Neural progenitor cell (in vitro differentiated cells): ENCODE measurements at regions not wholly inside any gene's neighbourhood (a gene's known extent, or its start where the extent isn't known, plus 50 kb on each side); places are given as distances from the start of the nearest gene placed in this dataset.

Experiments
- DNase-seq: peaks from one replicate; pipeline ENCODE4 v3.0.0-alpha.2; 2016; ENCODE audit warnings: low spot score
- H2AFZ ChIP-seq: fragments of 200-600 bp; sonication (generic); replicated peaks from 2 replicates; pipeline ENCODE4 v1.6.1; 2016; ENCODE audit warnings: antibody characterized with exemption
- H3F3A ChIP-seq: fragments of 200-600 bp; sonication (generic); 2 replicates; pipeline ENCODE4 v1.6.1; 2016; ENCODE audit warnings: antibody characterized with exemption, low read depth
- H3K27ac ChIP-seq: fragments of 200-600 bp; sonication (generic); 2 replicates; pipeline ENCODE4 v1.5.1; 2016; ENCODE audit warnings: mild to moderate bottlenecking
- H3K27me3 ChIP-seq: fragments of 200-600 bp; sonication (generic); 2 replicates; pipeline ENCODE4 v1.6.1; 2016; ENCODE audit warnings: mild to moderate bottlenecking, moderate library complexity
- H3K36me3 ChIP-seq: fragments of 200-600 bp; sonication (generic); 2 replicates; pipeline ENCODE4 v1.5.1; 2016
- H3K4me1 ChIP-seq: fragments of 200-600 bp; sonication (generic); 2 replicates; pipeline ENCODE4 v1.6.1; 2016; ENCODE audit warnings: mixed run types
- H3K4me2 ChIP-seq: fragments of 200-600 bp; sonication (generic); 2 replicates; pipeline ENCODE4 v1.6.1; 2016
- H3K4me3 ChIP-seq: fragments of 200-600 bp; sonication (generic); 2 replicates; pipeline ENCODE4 v1.5.1; 2016
- H3K79me2 ChIP-seq: fragments of 200-600 bp; sonication (generic); 2 replicates; pipeline ENCODE4 v1.6.1; 2016; ENCODE audit warnings: low read depth
- H3K9ac ChIP-seq: fragments of 200-600 bp; sonication (generic); 2 replicates; pipeline ENCODE4 v1.6.1; 2016
- H3K9me3 ChIP-seq: fragments of 200-600 bp; sonication (generic); 2 replicates; pipeline ENCODE4 v1.5.1; 2016; ENCODE audit warnings: low read depth
- H4K20me1 ChIP-seq: fragments of 200-600 bp; sonication (generic); 2 replicates; pipeline ENCODE4 v1.6.1; 2016; ENCODE audit warnings: low read depth
- H3K27ac Mint-ChIP-seq: 3 replicates; pipeline ENCODE4 v1.8.0; 2021; ENCODE audit warnings: mixed read lengths
- H3K27me3 Mint-ChIP-seq: 2 replicates; pipeline ENCODE4 v1.8.0; 2022; ENCODE audit warnings: low read depth, mild to moderate bottlenecking, inconsistent platforms, moderate library complexity, mixed read lengths; ENCODE audit not compliant: insufficient read depth
- H3K36me3 Mint-ChIP-seq: 3 replicates; pipeline ENCODE4 v1.8.0; 2021; ENCODE audit warnings: mixed read lengths
- H3K4me1 Mint-ChIP-seq: 3 replicates; pipeline ENCODE4 v1.8.0; 2021; ENCODE audit warnings: mixed read lengths
- H3K4me3 Mint-ChIP-seq: 3 replicates; pipeline ENCODE4 v1.8.0; 2021; ENCODE audit warnings: mild to moderate bottlenecking, moderate library complexity, mixed read lengths
- H3K9me3 Mint-ChIP-seq: 3 replicates; pipeline ENCODE4 v1.8.0; 2020; ENCODE audit warnings: mixed read lengths
- EZH2 ChIP-seq: fragments of 200-600 bp; sonication (generic); IDR thresholded peaks from 2 replicates; pipeline ENCODE4 v1.6.1; 2017; ENCODE audit warnings: antibody characterized with exemption, mild to moderate bottlenecking, moderate library complexity
- EZH2phosphoT487 ChIP-seq: fragments of 200-600 bp; sonication (generic); IDR thresholded peaks from 2 replicates; pipeline ENCODE4 v1.6.1; 2017; ENCODE audit warnings: antibody characterized with exemption
- TF ChIP-seq, protein P1 (sequence below): fragments of 200-600 bp; sonication (generic); IDR thresholded peaks from 2 replicates; pipeline ENCODE4 v1.5.1; 2017; ENCODE audit warnings: antibody characterized with exemption, mild to moderate bottlenecking

DNA sequence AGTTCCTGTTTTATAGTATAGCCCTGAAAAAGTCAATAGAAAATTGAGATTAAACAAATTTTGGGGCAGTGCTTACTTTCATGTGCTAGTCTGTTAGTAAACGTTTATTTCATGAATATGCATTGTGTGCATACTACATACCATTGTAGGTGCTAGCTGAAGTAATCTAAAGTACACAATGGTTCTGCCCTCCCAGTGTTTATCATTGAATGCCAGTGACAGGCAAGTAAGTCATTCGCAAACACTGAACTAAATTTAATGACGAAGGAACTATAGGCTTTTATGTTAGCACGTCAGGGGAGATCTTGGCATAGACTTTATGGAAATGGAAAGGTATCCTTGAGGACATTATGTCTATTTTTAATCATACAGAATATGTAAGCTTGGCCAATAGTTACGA lies 426.9 kb upstream of the EPHA5 start:
- Histone ChIP-seq H4K20me1 (no peaks in the 10 kb centered on the region), H2AFZ (no peak overlapping the region), H3K36me3 (no peaks in the 10 kb centered on the region), H3K4me3 (no peak overlapping the region), H3K9ac (no peak overlapping the region), H3K27ac (no peak overlapping the region), H3K27me3 (no peaks in the 10 kb centered on the region), H3K4me1 (no peaks in the 10 kb centered on the region), H3K4me2 (no peak overlapping the region), H3F3A (no peaks in the 10 kb centered on the region), H3K9me3 (no peaks in the 10 kb centered on the region), H3K79me2 (no peaks in the 10 kb centered on the region)
- TF ChIP-seq EZH2phosphoT487 (no peak), EZH2 (no peak)
- TF ChIP-seq, protein P1, sequence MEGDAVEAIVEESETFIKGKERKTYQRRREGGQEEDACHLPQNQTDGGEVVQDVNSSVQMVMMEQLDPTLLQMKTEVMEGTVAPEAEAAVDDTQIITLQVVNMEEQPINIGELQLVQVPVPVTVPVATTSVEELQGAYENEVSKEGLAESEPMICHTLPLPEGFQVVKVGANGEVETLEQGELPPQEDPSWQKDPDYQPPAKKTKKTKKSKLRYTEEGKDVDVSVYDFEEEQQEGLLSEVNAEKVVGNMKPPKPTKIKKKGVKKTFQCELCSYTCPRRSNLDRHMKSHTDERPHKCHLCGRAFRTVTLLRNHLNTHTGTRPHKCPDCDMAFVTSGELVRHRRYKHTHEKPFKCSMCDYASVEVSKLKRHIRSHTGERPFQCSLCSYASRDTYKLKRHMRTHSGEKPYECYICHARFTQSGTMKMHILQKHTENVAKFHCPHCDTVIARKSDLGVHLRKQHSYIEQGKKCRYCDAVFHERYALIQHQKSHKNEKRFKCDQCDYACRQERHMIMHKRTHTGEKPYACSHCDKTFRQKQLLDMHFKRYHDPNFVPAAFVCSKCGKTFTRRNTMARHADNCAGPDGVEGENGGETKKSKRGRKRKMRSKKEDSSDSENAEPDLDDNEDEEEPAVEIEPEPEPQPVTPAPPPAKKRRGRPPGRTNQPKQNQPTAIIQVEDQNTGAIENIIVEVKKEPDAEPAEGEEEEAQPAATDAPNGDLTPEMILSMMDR, result no peak
- Mint-ChIP-seq H3K36me3 (no peaks in the 10 kb centered on the region), H3K4me3 (no peak overlapping the region), H3K9me3 (no peaks in the 10 kb centered on the region), H3K4me1 (no peaks in the 10 kb centered on the region), H3K27ac (no peak overlapping the region), H3K27me3 (peaks cover 2% of the 10 kb centered on the region)
- DNase-seq, result no peak

DNA sequence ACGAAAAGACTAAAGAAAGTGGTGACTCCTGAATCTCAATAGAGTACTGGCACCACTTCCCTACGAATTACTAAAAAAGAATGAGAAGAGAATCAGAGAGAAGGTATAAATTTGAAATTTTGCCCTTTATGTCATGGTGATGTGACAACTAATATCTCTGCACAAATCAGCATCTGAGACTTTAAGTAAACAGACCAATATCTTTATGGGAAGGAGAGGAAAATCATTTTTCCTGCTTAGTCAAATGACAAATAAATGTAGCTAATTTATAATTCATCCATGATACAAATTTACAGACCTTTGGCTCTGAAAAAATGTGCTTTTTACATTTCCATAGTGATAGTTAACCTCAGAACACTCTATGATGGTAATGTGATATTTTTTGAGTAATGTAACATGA lies 424.8 kb upstream of the EPHA5 start:
- Mint-ChIP-seq H3K27me3 (peaks cover 2% of the 10 kb centered on the region), H3K27ac (no peak overlapping the region), H3K4me1 (no peaks in the 10 kb centered on the region), H3K9me3 (peaks cover 9% of the 10 kb centered on the region), H3K4me3 (no peak overlapping the region), H3K36me3 (no peaks in the 10 kb centered on the region)
- no peak overlapping the region for H3K9ac ChIP-seq
- H3K79me2 ChIP-seq, result no peaks in the 10 kb centered on the region
- H3K9me3 ChIP-seq, result no peaks in the 10 kb centered on the region
- TF ChIP-seq, protein P1, result no peak
- no peak for TF ChIP-seq EZH2
- TF ChIP-seq EZH2phosphoT487, result no peak
- no peaks in the 10 kb centered on the region for H3F3A ChIP-seq
- no peaks in the 10 kb centered on the region for H3K4me1 ChIP-seq
- no peak overlapping the region for H3K4me3 ChIP-seq
- no peaks in the 10 kb centered on the region for H3K36me3 ChIP-seq
- H4K20me1 ChIP-seq, result no peaks in the 10 kb centered on the region
- H2AFZ ChIP-seq, result no peak overlapping the region
- H3K27me3 ChIP-seq, result no peaks in the 10 kb centered on the region
- no peak overlapping the region for H3K27ac ChIP-seq
- H3K4me2 ChIP-seq, result no peak overlapping the region
- DNase-seq, result no peak

DNA sequence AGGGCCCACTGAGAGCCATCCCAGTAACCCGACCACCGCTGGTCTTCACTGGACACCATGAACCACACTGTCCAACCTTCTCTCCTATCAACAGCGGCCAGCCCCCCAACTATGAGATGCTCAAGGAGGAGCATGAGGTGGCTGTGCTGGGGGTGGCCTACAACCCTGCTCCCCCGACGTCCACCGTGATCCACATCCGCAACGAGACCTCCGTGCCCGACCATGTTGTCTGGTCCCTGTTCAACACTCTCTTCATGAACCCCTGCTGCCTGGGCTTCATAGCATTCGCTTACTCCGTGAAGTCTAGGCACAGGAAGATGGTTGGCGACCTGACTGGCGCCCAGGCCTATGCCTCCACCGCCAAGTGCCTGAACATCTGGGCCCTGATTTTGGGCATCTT lies 423.8 kb upstream of the EPHA5 start:
- Mint-ChIP-seq H3K4me3 (no peak overlapping the region), H3K9me3 (peaks cover 9% of the 10 kb centered on the region), H3K4me1 (no peaks in the 10 kb centered on the region), H3K27me3 (peaks cover 2% of the 10 kb centered on the region), H3K27ac (no peak overlapping the region), H3K36me3 (no peaks in the 10 kb centered on the region)
- DNase-seq, result no peak
- TF ChIP-seq, protein P1, result no peak
- TF ChIP-seq EZH2phosphoT487 (no peak), EZH2 (no peak)
- Histone ChIP-seq H3K27me3 (no peaks in the 10 kb centered on the region), H3K9ac (no peak overlapping the region), H3K4me2 (no peak overlapping the region), H3K36me3 (no peaks in the 10 kb centered on the region), H3K4me3 (no peak overlapping the region), H3F3A (no peaks in the 10 kb centered on the region), H3K9me3 (no peaks in the 10 kb centered on the region), H3K27ac (no peak overlapping the region), H4K20me1 (no peaks in the 10 kb centered on the region), H2AFZ (no peak overlapping the region), H3K79me2 (no peaks in the 10 kb centered on the region), H3K4me1 (no peaks in the 10 kb centered on the region)

DNA sequence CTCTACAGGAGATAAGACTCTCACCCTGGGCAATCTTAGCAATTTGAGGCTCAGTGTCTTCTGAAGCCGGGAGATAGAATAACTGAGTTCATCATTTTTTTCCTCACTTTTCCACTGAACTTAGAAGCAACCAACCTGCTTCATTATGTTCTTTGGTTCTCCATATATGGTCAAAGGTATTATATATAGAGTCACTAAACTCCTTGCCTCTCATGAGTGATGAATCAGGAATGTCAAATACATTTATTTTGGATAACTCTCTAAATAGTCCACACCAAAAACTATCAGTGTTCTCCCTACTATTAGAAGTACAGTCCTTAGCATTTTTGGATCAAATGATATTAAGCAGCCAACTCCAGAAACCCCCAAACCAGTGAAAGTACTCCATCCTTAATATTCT lies 421.5 kb upstream of the EPHA5 start:
- no peak overlapping the region for H3K9ac ChIP-seq
- peaks cover 2% of the 10 kb centered on the region for H3K27me3 Mint-ChIP-seq
- no peak overlapping the region for H2AFZ ChIP-seq
- no peaks in the 10 kb centered on the region for H3K36me3 ChIP-seq
- H3F3A ChIP-seq, result no peaks in the 10 kb centered on the region
- H3K79me2 ChIP-seq, result no peaks in the 10 kb centered on the region
- H3K4me1 ChIP-seq, result no peaks in the 10 kb centered on the region
- no peak overlapping the region for H3K27ac Mint-ChIP-seq
- no peak for DNase-seq
- TF ChIP-seq, protein P1, result no peak
- TF ChIP-seq EZH2, result no peak
- no peak for TF ChIP-seq EZH2phosphoT487
- H3K4me3 Mint-ChIP-seq, result no peak overlapping the region
- no peaks in the 10 kb centered on the region for H3K27me3 ChIP-seq
- H3K9me3 Mint-ChIP-seq, result peaks cover 12% of the 10 kb centered on the region
- no peak overlapping the region for H3K27ac ChIP-seq
- H3K4me1 Mint-ChIP-seq, result no peaks in the 10 kb centered on the region
- H4K20me1 ChIP-seq, result no peaks in the 10 kb centered on the region
- no peaks in the 10 kb centered on the region for H3K36me3 Mint-ChIP-seq
- no peak overlapping the region for H3K4me2 ChIP-seq
- H3K4me3 ChIP-seq, result no peak overlapping the region
- no peaks in the 10 kb centered on the region for H3K9me3 ChIP-seq
